Common myeloid progenitor, CD34-positive (primary cell): ENCODE measurements at regions not wholly inside any gene's neighbourhood (a gene's known extent, or its start where the extent isn't known, plus 50 kb on each side); places are given as distances from the start of the nearest gene placed in this dataset.

ENCODE experiments used
- CTCF ChIA-PET: fragments of 350-600 bp; sonication (Branson Sonifier 250); formaldehyde crosslinking; loops from one replicate; lab custom pipeline; 2021; ENCODE audit warnings: antibody characterized with exemption; lab: Charles Lee
- POLR2A ChIA-PET: fragments of 350-600 bp; sonication (Branson Sonifier 250); formaldehyde crosslinking; loops from one replicate; lab custom pipeline; 2021; ENCODE audit warnings: antibody characterized with exemption; lab: Charles Lee
- DNase-seq, 3 donors: peaks; one replicate each; pipeline versions ENCODE4 v3.0.0 to v3.0.0-alpha.2; 2013
- H3K27ac ChIP-seq, 2 experiments: 1 replicate in 1 of 2; 2 replicates in 1 of 2; pipeline ENCODE4 v1.7.0; 2013; ENCODE audit warnings: inconsistent platforms in 2 of 2, low read length in 2 of 2, mild to moderate bottlenecking in 2 of 2, low read depth in 1 of 2, moderate library complexity in 1 of 2; ENCODE audit not compliant: severe bottlenecking in 2 of 2, insufficient read depth in 1 of 2, poor library complexity in 1 of 2
- H3K27me3 ChIP-seq, 5 experiments: replicated peaks in 2 of 5; 1 replicate in 3 of 5; 2 replicates in 2 of 5; pipeline versions ENCODE4 v1.6.1 to v1.7.0; 2013; ENCODE audit warnings: low read length in 4 of 5, mild to moderate bottlenecking in 2 of 5, moderate library complexity in 2 of 5, inconsistent platforms in 1 of 5; ENCODE audit not compliant: insufficient read depth in 5 of 5, control insufficient read depth in 4 of 5
- H3K36me3 ChIP-seq, 4 experiments: 1 replicate in 2 of 4; 2 replicates in 2 of 4; pipeline versions ENCODE4 v1.6.1 to v1.7.0; 2013; ENCODE audit warnings: low read length in 3 of 4, control low read depth in 1 of 4, mild to moderate bottlenecking in 1 of 4; ENCODE audit not compliant: control insufficient read depth in 4 of 4, insufficient read depth in 4 of 4
- H3K4me1 ChIP-seq, 4 experiments: 1 replicate in 3 of 4; 2 replicates in 1 of 4; pipeline versions ENCODE4 v1.6.1 to v1.7.1; 2013; ENCODE audit warnings: low read length in 3 of 4, mild to moderate bottlenecking in 3 of 4, control low read depth in 1 of 4, inconsistent platforms in 1 of 4, moderate library complexity in 1 of 4; ENCODE audit not compliant: control insufficient read depth in 4 of 4, insufficient read depth in 4 of 4; ENCODE audit errors: control extremely low read depth in 1 of 4
- H3K4me3 ChIP-seq, 7 experiments: 1 replicate in 4 of 7; 2 replicates in 3 of 7; pipeline versions ENCODE4 v1.5.1 to v1.7.0; 2013; ENCODE audit warnings: mild to moderate bottlenecking in 7 of 7, low read length in 6 of 7, moderate library complexity in 6 of 7, inconsistent platforms in 2 of 7, low read depth in 2 of 7, control low read depth in 1 of 7; ENCODE audit not compliant: insufficient read depth in 4 of 7, control insufficient read depth in 1 of 7; ENCODE audit errors: extremely low read depth in 1 of 7
- H3K9me3 ChIP-seq, 5 experiments: 1 replicate in 4 of 5; 2 replicates in 1 of 5; pipeline versions ENCODE4 v1.6.1 to v1.7.1; 2013; ENCODE audit warnings: low read length in 4 of 5, mild to moderate bottlenecking in 2 of 5, inconsistent platforms in 1 of 5, low read depth in 1 of 5, moderate library complexity in 1 of 5; ENCODE audit not compliant: control insufficient read depth in 4 of 5, insufficient read depth in 2 of 5; ENCODE audit errors: control extremely low read depth in 1 of 5
- WGBS: methylation state at CpG from one replicate; pipeline ENCODE4 v1.1.5; 2013; ENCODE audit not compliant: insufficient coverage; 5-methylcytosine and 5-hydroxymethylcytosine counted together

GRCh38 chr6:40715570-40716403, 128.6 kb upstream of the LRFN2 start:
- peaks cover 0 to 4% (median 0%) of the 10 kb centered on the region in 5 experiments for H3K27me3 ChIP-seq
- DNase-seq = peak; percentile 89 to 97 (median 92)
- H3K4me1 ChIP-seq = peaks cover 3 to 26% (median 15%) of the 10 kb centered on the region in 4 experiments
- ChIA-PET POLR2A (no interaction called here), CTCF (interaction anchor here (0.7 to 1.0 kb wide), 2 partner anchors 9 to 11 kb away, joined by 3 to 4 read pairs; no protein-coding TSS in a partner anchor)
- no peak overlapping the region for H3K4me3 ChIP-seq
- no peaks in the 10 kb centered on the region for H3K9me3 ChIP-seq
- 11% methylated on average over 8 of the region's 12 CpGs for WGBS
- H3K27ac ChIP-seq = no peak overlapping the region
- H3K36me3 ChIP-seq = no peaks in the 10 kb centered on the region

GRCh38 chr6:40714576-40715564, 127.7 kb upstream of the LRFN2 start:
- CTCF ChIA-PET = interaction anchor here (1.4 kb wide), 1 partner anchor 124 kb away, joined by 3 read pairs; no protein-coding TSS in a partner anchor

GRCh38 chr6:40714143-40714542, 127.0 kb upstream of the LRFN2 start:
- ChIA-PET POLR2A (no interaction called here), CTCF (interaction anchor here (1.4 to 1.5 kb wide), 2 partner anchors 21 to 123 kb away, joined by 3 to 5 read pairs; no protein-coding TSS in a partner anchor)
- Histone ChIP-seq H3K27me3 (peaks cover 0 to 4% (median 0%) of the 10 kb centered on the region in 5 experiments), H3K27ac (no peak overlapping the region), H3K4me1 (peaks cover 0 to 15% (median 6%) of the 10 kb centered on the region in 4 experiments), H3K9me3 (peaks cover 0 to 5% (median 0%) of the 10 kb centered on the region in 5 experiments), H3K4me3 (no peak overlapping the region), H3K36me3 (no peaks in the 10 kb centered on the region)
- DNase-seq = no peak
- 83% methylated on average over 1 of the region's 6 CpGs for WGBS

More at GRCh38 chr6:40714576-40715564, 127.7 kb upstream of the LRFN2 start:
- Histone ChIP-seq H3K9me3 (peaks cover 0 to 1% (median 0%) of the 10 kb centered on the region in 5 experiments), H3K4me3 (no peak overlapping the region), H3K36me3 (no peaks in the 10 kb centered on the region), H3K27ac (no peak overlapping the region), H3K27me3 (peaks cover 0 to 4% (median 0%) of the 10 kb centered on the region in 5 experiments), H3K4me1 (peaks cover 3 to 22% (median 10%) of the 10 kb centered on the region in 4 experiments)
- WGBS = 97% methylated on average over 6 of the region's 8 CpGs
- POLR2A ChIA-PET = no interaction called here
- DNase-seq = peak in 1 of 3 donors; percentile 16

GRCh38 chr6:40713002-40713719, 126.0 kb upstream of the LRFN2 start:
- Histone ChIP-seq H3K9me3 (peaks cover 0 to 7% (median 0%) of the 10 kb centered on the region in 5 experiments), H3K4me3 (no peak overlapping the region), H3K27me3 (peaks cover 0 to 4% (median 0%) of the 10 kb centered on the region in 5 experiments), H3K36me3 (no peaks in the 10 kb centered on the region), H3K4me1 (peaks cover 0 to 15% (median 6%) of the 10 kb centered on the region in 4 experiments), H3K27ac (no peak overlapping the region)
- no peak for DNase-seq
- ChIA-PET CTCF (interaction anchor here (1.5 kb wide), 1 partner anchor 20 kb away, joined by 5 read pairs; no protein-coding TSS in a partner anchor), POLR2A (no interaction called here)
- WGBS = 89% methylated on average over 8 of the region's 10 CpGs

- H3K27me3 ChIP-seq = peaks cover 0 to 4% (median 0%) of the 10 kb centered on the region in 5 experiments
- H3K36me3 ChIP-seq = no peaks in the 10 kb centered on the region
- H3K27ac ChIP-seq = no peak overlapping the region
- peaks cover 0 to 9% (median 4%) of the 10 kb centered on the region in 4 experiments for H3K4me1 ChIP-seq
- H3K4me3 ChIP-seq = no peak overlapping the region
- WGBS = 86% methylated on average over 3 of the region's 5 CpGs
- ChIA-PET CTCF (interaction anchor here (1.1 kb wide), 1 partner anchor 14 kb away, joined by 3 read pairs; no protein-coding TSS in a partner anchor), POLR2A (interaction anchor here (0.5 kb wide), 1 partner anchor 25 kb away, joined by 3 read pairs; no protein-coding TSS in a partner anchor)
- peaks cover 0 to 7% (median 0%) of the 10 kb centered on the region in 5 experiments for H3K9me3 ChIP-seq
- no peak for DNase-seq
Measured at GRCh38 chr6:40710626-40711330, 123.6 kb upstream of the LRFN2 start.

GRCh38 chr6:40708049-40708448, 120.9 kb upstream of the LRFN2 start:
- no peak overlapping the region for H3K4me3 ChIP-seq
- peaks cover 0 to under 1% (median 0%) of the 10 kb centered on the region in 5 experiments for H3K27me3 ChIP-seq
- no peaks in the 10 kb centered on the region for H3K36me3 ChIP-seq
- H3K4me1 ChIP-seq = peaks cover 0 to 2% (median 0%) of the 10 kb centered on the region in 4 experiments
- 78% methylated on average over 3 of the region's 4 CpGs for WGBS
- ChIA-PET CTCF (no interaction called here), POLR2A (no interaction called here)
- DNase-seq = no peak
- H3K9me3 ChIP-seq = peaks cover 0 to 7% (median 0%) of the 10 kb centered on the region in 5 experiments
- H3K27ac ChIP-seq = no peak overlapping the region
